PC-9 (cell line): ENCODE measurements at regions not wholly inside any gene's neighbourhood (a gene's known extent, or its start where the extent isn't known, plus 50 kb on each side); places are given as distances from the start of the nearest gene placed in this dataset.

Experiments used
- BruUV-seq: library from RNA; stranded (reverse); fragments of 400-500 nt; replicated peaks from 2 replicates; lab custom pipeline; 2021; lab: Mats Ljungman, UMichigan
- CTCF ChIA-PET: fragments of 300-600 bp; sonication (Branson Sonifier 250); formaldehyde crosslinking; loops from one replicate; lab custom pipeline; 2022; ENCODE audit warnings: antibody characterized with exemption; lab: Charles Lee
- POLR2A ChIA-PET: fragments of 300-600 bp; sonication (Branson Sonifier 250); formaldehyde crosslinking; loops from one replicate; lab custom pipeline; 2022; ENCODE audit warnings: antibody characterized with exemption; ENCODE audit not compliant: unreplicated experiment; lab: Charles Lee
- DNase-seq, 2 experiments: peaks; one replicate each; pipeline versions ENCODE4 v3.0.0 to v3.0.0-alpha.2; 2015 to 2022; ENCODE audit warnings: mixed read lengths in 1 of 2
- H2AFZ ChIP-seq: fragments of 200-600 bp; sonication (generic); 2 replicates; pipeline ENCODE4 v1.8.1; 2017; ENCODE audit warnings: antibody characterized with exemption
- H3F3A ChIP-seq: fragments of 200-600 bp; sonication (generic); 2 replicates; pipeline ENCODE4 v1.8.1; 2017; ENCODE audit warnings: antibody characterized with exemption, mild to moderate bottlenecking, low read depth; ENCODE audit not compliant: insufficient read depth
- H3K27ac ChIP-seq: fragments of 200-600 bp; sonication (generic); 2 replicates; pipeline ENCODE4 v1.6.1; 2016; ENCODE audit warnings: mixed run types
- H3K27me3 ChIP-seq: fragments of 200-600 bp; sonication (generic); 2 replicates; pipeline ENCODE4 v1.6.1; 2016; ENCODE audit warnings: low read depth, mixed run types; ENCODE audit not compliant: insufficient read depth
- H3K36me3 ChIP-seq: fragments of 200-600 bp; sonication (generic); 2 replicates; pipeline ENCODE4 v1.6.1; 2016; ENCODE audit warnings: low read depth, mixed run types
- H3K4me1 ChIP-seq: fragments of 200-600 bp; sonication (generic); replicated peaks from 2 replicates; pipeline ENCODE4 v1.6.1; 2016; ENCODE audit warnings: mixed run types; ENCODE audit not compliant: insufficient read depth
- H3K4me2 ChIP-seq: fragments of 200-600 bp; sonication (generic); 2 replicates; pipeline ENCODE4 v1.6.1; 2017; ENCODE audit warnings: mixed run types
- H3K4me3 ChIP-seq: fragments of 200-600 bp; sonication (generic); 2 replicates; pipeline ENCODE4 v1.6.1; 2016; ENCODE audit warnings: mixed run types
- H3K79me2 ChIP-seq: fragments of 200-600 bp; sonication (generic); 2 replicates; pipeline ENCODE4 v1.6.1; 2017; ENCODE audit warnings: low read depth, mixed run types
- H3K9me2 ChIP-seq: fragments of 200-600 bp; sonication (generic); 2 replicates; pipeline ENCODE4 v1.8.1; 2017; ENCODE audit warnings: mild to moderate bottlenecking; ENCODE audit not compliant: insufficient read depth
- H3K9me3 ChIP-seq: fragments of 200-600 bp; sonication (generic); 2 replicates; pipeline ENCODE4 v1.8.1; 2016; ENCODE audit warnings: low read depth; ENCODE audit not compliant: insufficient read depth
- H4K20me1 ChIP-seq: fragments of 200-600 bp; sonication (generic); 2 replicates; pipeline ENCODE4 v1.8.1; 2017; ENCODE audit not compliant: insufficient read depth
- EZH2 ChIP-seq: fragments of 200-600 bp; sonication (generic); IDR thresholded peaks from 2 replicates; pipeline ENCODE4 v1.8.0; 2017; ENCODE audit warnings: antibody characterized with exemption, low read depth
- intact Hi-C: fragments of 100-400 bp; cut with micrococcal nuclease; formaldehyde crosslinking; loops from one replicate; pipeline ENCODE4 v1.10.0; 2022; ENCODE audit not compliant: unreplicated experiment
- TF ChIP-seq, protein P1 (sequence below): fragments of 200-600 bp; sonication (generic); conservative IDR thresholded peaks from 2 replicates; pipeline ENCODE4 v1.6.1; 2017; ENCODE audit warnings: mixed run types, antibody characterized with exemption, mild to moderate bottlenecking, moderate library complexity

- CTCF ChIA-PET = no interaction called here
- Histone ChIP-seq H3K36me3 (no peaks in the 10 kb centered on the region), H3K9me3 (no peaks in the 10 kb centered on the region), H4K20me1 (no peaks in the 10 kb centered on the region), H3K27ac (no peak overlapping the region), H3K27me3 (no peaks in the 10 kb centered on the region), H2AFZ (no peak overlapping the region), H3K79me2 (no peaks in the 10 kb centered on the region), H3K4me1 (peaks cover 8% of the 10 kb centered on the region), H3F3A (no peaks in the 10 kb centered on the region; the same call in 1 of the 2 replicates), H3K4me3 (no peak overlapping the region), H3K4me2 (no peak overlapping the region), H3K9me2 (no peaks in the 10 kb centered on the region)
- peak in 1 of 2 experiments; percentile 28 for DNase-seq
- no TSS peak for BruUV-seq
- TF ChIP-seq, protein P1, sequence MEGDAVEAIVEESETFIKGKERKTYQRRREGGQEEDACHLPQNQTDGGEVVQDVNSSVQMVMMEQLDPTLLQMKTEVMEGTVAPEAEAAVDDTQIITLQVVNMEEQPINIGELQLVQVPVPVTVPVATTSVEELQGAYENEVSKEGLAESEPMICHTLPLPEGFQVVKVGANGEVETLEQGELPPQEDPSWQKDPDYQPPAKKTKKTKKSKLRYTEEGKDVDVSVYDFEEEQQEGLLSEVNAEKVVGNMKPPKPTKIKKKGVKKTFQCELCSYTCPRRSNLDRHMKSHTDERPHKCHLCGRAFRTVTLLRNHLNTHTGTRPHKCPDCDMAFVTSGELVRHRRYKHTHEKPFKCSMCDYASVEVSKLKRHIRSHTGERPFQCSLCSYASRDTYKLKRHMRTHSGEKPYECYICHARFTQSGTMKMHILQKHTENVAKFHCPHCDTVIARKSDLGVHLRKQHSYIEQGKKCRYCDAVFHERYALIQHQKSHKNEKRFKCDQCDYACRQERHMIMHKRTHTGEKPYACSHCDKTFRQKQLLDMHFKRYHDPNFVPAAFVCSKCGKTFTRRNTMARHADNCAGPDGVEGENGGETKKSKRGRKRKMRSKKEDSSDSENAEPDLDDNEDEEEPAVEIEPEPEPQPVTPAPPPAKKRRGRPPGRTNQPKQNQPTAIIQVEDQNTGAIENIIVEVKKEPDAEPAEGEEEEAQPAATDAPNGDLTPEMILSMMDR = no peak
- no peak for TF ChIP-seq EZH2
- POLR2A ChIA-PET = no interaction called here
- intact Hi-C loops = no loop called here
Measured at GRCh38 chr22:44387486-44387885, 74.7 kb upstream of the SHISAL1 start.

DNA sequence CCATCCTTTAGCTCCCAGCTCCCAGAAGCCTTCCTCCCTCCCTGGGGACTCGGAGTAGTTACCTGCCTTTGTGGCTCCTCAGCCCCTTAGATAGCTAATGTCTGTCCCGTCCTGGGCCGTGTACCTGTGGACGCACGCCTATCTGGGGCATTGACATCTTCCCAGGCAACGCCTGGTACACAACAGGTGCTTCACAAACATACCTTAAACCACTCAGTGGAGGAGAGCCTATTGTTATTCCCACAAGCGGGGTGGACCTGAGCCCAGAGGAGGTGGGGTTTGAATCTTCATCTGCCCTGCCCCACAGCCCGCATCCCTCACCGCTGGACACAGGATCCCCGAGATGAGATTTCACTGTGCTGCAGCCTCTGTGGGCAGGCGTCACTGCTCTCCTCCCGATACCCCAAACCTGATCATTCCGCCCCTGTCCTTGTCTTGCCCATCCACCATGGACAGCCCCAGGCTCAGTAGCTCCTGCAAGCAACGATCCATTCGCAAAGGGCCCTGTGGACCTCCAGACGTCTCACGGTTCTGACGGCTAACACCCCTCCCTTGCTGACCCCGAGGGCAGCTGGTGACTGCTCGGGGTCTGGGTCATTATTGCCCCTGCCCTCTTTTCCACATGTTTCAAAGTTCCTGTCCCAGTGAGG, 73.8 kb upstream of the SHISAL1 start:
- H3K4me2 ChIP-seq = no peak overlapping the region
- ChIA-PET CTCF (no interaction called here), POLR2A (no interaction called here)
- no peak overlapping the region for H3K4me3 ChIP-seq
- no peak overlapping the region for H3K27ac ChIP-seq
- H3K9me2 ChIP-seq = no peaks in the 10 kb centered on the region
- BruUV-seq = no TSS peak
- H3F3A ChIP-seq = no peaks in the 10 kb centered on the region; the same call in 1 of the 2 replicates
- TF ChIP-seq, protein P1 = no peak
- no peak for TF ChIP-seq EZH2
- no peaks in the 10 kb centered on the region for H4K20me1 ChIP-seq
- 0 out of 2 replicates have a peak, but pooled peaks cover under 1% of the 10 kb centered on the region for H3K4me1 ChIP-seq
- H3K79me2 ChIP-seq = no peaks in the 10 kb centered on the region
- H3K36me3 ChIP-seq = no peaks in the 10 kb centered on the region
- no peaks in the 10 kb centered on the region for H3K27me3 ChIP-seq
- intact Hi-C loops = no loop called here
- DNase-seq = peak in 1 of 2 experiments; percentile 24
- no peak overlapping the region for H2AFZ ChIP-seq
- H3K9me3 ChIP-seq = no peaks in the 10 kb centered on the region

GRCh38 chr22:44385781-44386180, 73.0 kb upstream of the SHISAL1 start:
- no peaks in the 10 kb centered on the region for H4K20me1 ChIP-seq
- H3K4me1 ChIP-seq = no peaks in the 10 kb centered on the region
- H3K9me3 ChIP-seq = no peaks in the 10 kb centered on the region
- POLR2A ChIA-PET = no interaction called here
- CTCF ChIA-PET = no interaction called here
- H3K4me2 ChIP-seq = no peak overlapping the region
- DNase-seq = no peak
- TF ChIP-seq, protein P1 = no peak
- TF ChIP-seq EZH2 = no peak
- no peaks in the 10 kb centered on the region for H3K79me2 ChIP-seq
- H3K27ac ChIP-seq = no peak overlapping the region
- H3K9me2 ChIP-seq = no peaks in the 10 kb centered on the region
- H3K27me3 ChIP-seq = no peaks in the 10 kb centered on the region
- H2AFZ ChIP-seq = no peak overlapping the region
- intact Hi-C loops = no loop called here
- no peak overlapping the region for H3K4me3 ChIP-seq
- no TSS peak for BruUV-seq
- H3F3A ChIP-seq = no peaks in the 10 kb centered on the region; the same call in 1 of the 2 replicates
- H3K36me3 ChIP-seq = no peaks in the 10 kb centered on the region
